ENCODE measurements at regions not wholly inside any gene's neighbourhood (a gene's known extent, or its start where the extent isn't known, plus 50 kb on each side); places are given as distances from the start of the nearest gene placed in this dataset.

- Mint-ChIP-seq H3K4me1 (no peaks in the 10 kb centered on the region), H3K36me3 (no peaks in the 10 kb centered on the region), H3K4me3 (no peak overlapping the region), H3K27ac (no peak overlapping the region), H3K27me3 (peaks cover 5% of the 10 kb centered on the region), H3K9me3 (no peaks in the 10 kb centered on the region)
Observed at GRCh38 chr5:5822729-5823257, 400.3 kb downstream of the ICE1 start.

GRCh38 chr5:5816960-5817359 is 394.5 kb downstream of the ICE1 start:
- Mint-ChIP-seq H3K4me3 (no peak overlapping the region), H3K36me3 (no peaks in the 10 kb centered on the region), H3K9me3 (no peaks in the 10 kb centered on the region), H3K27ac (no peak overlapping the region), H3K27me3 (no peaks in the 10 kb centered on the region), H3K4me1 (no peaks in the 10 kb centered on the region)

GRCh38 chr5:5813441-5813840 is 391.0 kb downstream of the ICE1 start:
- no peak overlapping the region for H3K27ac Mint-ChIP-seq
- no peaks in the 10 kb centered on the region for H3K4me1 Mint-ChIP-seq
- H3K36me3 Mint-ChIP-seq = no peaks in the 10 kb centered on the region
- H3K9me3 Mint-ChIP-seq = no peaks in the 10 kb centered on the region
- H3K27me3 Mint-ChIP-seq = no peaks in the 10 kb centered on the region
- H3K4me3 Mint-ChIP-seq = no peak overlapping the region

- Mint-ChIP-seq H3K4me3 (no peak overlapping the region), H3K36me3 (no peaks in the 10 kb centered on the region), H3K4me1 (no peaks in the 10 kb centered on the region), H3K27ac (no peak overlapping the region), H3K9me3 (no peaks in the 10 kb centered on the region), H3K27me3 (no peaks in the 10 kb centered on the region)
Observed at GRCh38 chr5:5810461-5810860, 388.0 kb downstream of the ICE1 start.

GRCh38 chr5:5805916-5806315 is 383.4 kb downstream of the ICE1 start:
- no peaks in the 10 kb centered on the region for H3K4me1 Mint-ChIP-seq
- no peaks in the 10 kb centered on the region for H3K9me3 Mint-ChIP-seq
- peaks cover 4% of the 10 kb centered on the region for H3K27me3 Mint-ChIP-seq
- H3K4me3 Mint-ChIP-seq = no peak overlapping the region
- H3K27ac Mint-ChIP-seq = no peak overlapping the region
- no peaks in the 10 kb centered on the region for H3K36me3 Mint-ChIP-seq

GRCh38 chr5:5804478-5805233 is 382.2 kb downstream of the ICE1 start:
- Mint-ChIP-seq H3K27me3 (peaks cover 4% of the 10 kb centered on the region), H3K27ac (no peak overlapping the region), H3K4me1 (no peaks in the 10 kb centered on the region), H3K4me3 (no peak overlapping the region), H3K36me3 (no peaks in the 10 kb centered on the region), H3K9me3 (no peaks in the 10 kb centered on the region)

- Mint-ChIP-seq H3K9me3 (no peaks in the 10 kb centered on the region), H3K36me3 (no peaks in the 10 kb centered on the region), H3K27me3 (peaks cover 4% of the 10 kb centered on the region), H3K4me1 (no peaks in the 10 kb centered on the region), H3K27ac (no peak overlapping the region), H3K4me3 (no peak overlapping the region)
Observed at GRCh38 chr5:5800801-5801761, 378.6 kb downstream of the ICE1 start.

- Mint-ChIP-seq H3K9me3 (no peaks in the 10 kb centered on the region), H3K4me1 (no peaks in the 10 kb centered on the region), H3K27ac (no peak overlapping the region), H3K27me3 (peaks cover 4% of the 10 kb centered on the region), H3K36me3 (no peaks in the 10 kb centered on the region), H3K4me3 (no peak overlapping the region)
Observed at GRCh38 chr5:5799826-5800225, 377.3 kb downstream of the ICE1 start.

- Mint-ChIP-seq H3K9me3 (no peaks in the 10 kb centered on the region), H3K27me3 (peaks cover 4% of the 10 kb centered on the region), H3K4me1 (no peaks in the 10 kb centered on the region), H3K27ac (no peak overlapping the region), H3K4me3 (no peak overlapping the region), H3K36me3 (no peaks in the 10 kb centered on the region)
Observed at GRCh38 chr5:5799229-5799628, 376.8 kb downstream of the ICE1 start.

GRCh38 chr5:5798462-5798861 is 376.0 kb downstream of the ICE1 start:
- no peaks in the 10 kb centered on the region for H3K36me3 Mint-ChIP-seq
- no peaks in the 10 kb centered on the region for H3K9me3 Mint-ChIP-seq
- peaks cover 2% of the 10 kb centered on the region for H3K27me3 Mint-ChIP-seq
- no peak overlapping the region for H3K27ac Mint-ChIP-seq
- H3K4me3 Mint-ChIP-seq = no peak overlapping the region
- no peaks in the 10 kb centered on the region for H3K4me1 Mint-ChIP-seq

GRCh38 chr5:5798041-5798440 is 375.6 kb downstream of the ICE1 start:
- Mint-ChIP-seq H3K27me3 (peaks cover 1% of the 10 kb centered on the region), H3K4me1 (no peaks in the 10 kb centered on the region), H3K36me3 (no peaks in the 10 kb centered on the region), H3K9me3 (no peaks in the 10 kb centered on the region), H3K4me3 (no peak overlapping the region), H3K27ac (no peak overlapping the region)

- Mint-ChIP-seq H3K4me3 (no peak overlapping the region), H3K9me3 (no peaks in the 10 kb centered on the region), H3K27me3 (peaks cover 2% of the 10 kb centered on the region), H3K27ac (no peak overlapping the region), H3K36me3 (no peaks in the 10 kb centered on the region), H3K4me1 (no peaks in the 10 kb centered on the region)
Observed at GRCh38 chr5:5795074-5795771, 372.7 kb downstream of the ICE1 start.

GRCh38 chr5:5794118-5794560 is 371.7 kb downstream of the ICE1 start:
- Mint-ChIP-seq H3K27ac (no peak overlapping the region), H3K4me3 (no peak overlapping the region), H3K9me3 (no peaks in the 10 kb centered on the region), H3K4me1 (no peaks in the 10 kb centered on the region), H3K27me3 (peaks cover 2% of the 10 kb centered on the region), H3K36me3 (no peaks in the 10 kb centered on the region)

GRCh38 chr5:5793242-5794117 is 371.0 kb downstream of the ICE1 start:
- no peak overlapping the region for H3K27ac Mint-ChIP-seq
- no peaks in the 10 kb centered on the region for H3K9me3 Mint-ChIP-seq
- H3K27me3 Mint-ChIP-seq = peaks cover 2% of the 10 kb centered on the region
- no peaks in the 10 kb centered on the region for H3K36me3 Mint-ChIP-seq
- H3K4me3 Mint-ChIP-seq = no peak overlapping the region
- H3K4me1 Mint-ChIP-seq = no peaks in the 10 kb centered on the region

GRCh38 chr5:5792106-5792505 is 369.6 kb downstream of the ICE1 start:
- H3K4me1 Mint-ChIP-seq = no peaks in the 10 kb centered on the region
- H3K36me3 Mint-ChIP-seq = no peaks in the 10 kb centered on the region
- peaks cover 7% of the 10 kb centered on the region for H3K9me3 Mint-ChIP-seq
- H3K27me3 Mint-ChIP-seq = peaks cover 2% of the 10 kb centered on the region
- no peak overlapping the region for H3K27ac Mint-ChIP-seq
- H3K4me3 Mint-ChIP-seq = no peak overlapping the region
